Stimulated activated CD4-positive, alpha-beta T cell treated with anti-CD3 and anti-CD28 coated beads, Interleukin-1b, Interleukin-23, amount 100 ng/mL, for 4 hours (primary cell): ENCODE measurements at regions not wholly inside any gene's neighbourhood (a gene's known extent, or its start where the extent isn't known, plus 50 kb on each side); places are given as distances from the start of the nearest gene placed in this dataset.

Experiments used
- DNase-seq, 2 donors: peaks; one replicate each; pipeline ENCODE4 v3.0.0-alpha.2; 2020; ENCODE audit warnings: low read depth in 2 of 2

GRCh38 chr12:98401427-98401826, 114.0 kb upstream of the TMPO start:
- no peak for DNase-seq

- DNase-seq = no peak
Measured at GRCh38 chr12:98402091-98402490, 113.3 kb upstream of the TMPO start.

- DNase-seq = no peak
Measured at GRCh38 chr12:98402671-98403070, 112.7 kb upstream of the TMPO start.

GRCh38 chr12:98403385-98403784, 112.0 kb upstream of the TMPO start:
- DNase-seq = no peak

GRCh38 chr12:98403936-98404335, 111.5 kb upstream of the TMPO start:
- no peak for DNase-seq

- DNase-seq = no peak
Measured at GRCh38 chr12:98405805-98406366, 109.5 kb upstream of the TMPO start.

GRCh38 chr12:98406378-98406777, 109.0 kb upstream of the TMPO start:
- no peak for DNase-seq

GRCh38 chr12:98408681-98409080, 106.7 kb upstream of the TMPO start:
- DNase-seq = no peak

GRCh38 chr12:98409548-98409947, 105.8 kb upstream of the TMPO start:
- no peak for DNase-seq

GRCh38 chr12:98410356-98410755, 105.0 kb upstream of the TMPO start:
- DNase-seq = no peak

GRCh38 chr12:98416845-98417244, 98.5 kb upstream of the TMPO start:
- no peak for DNase-seq

- no peak for DNase-seq
Measured at GRCh38 chr12:98417266-98417665, 98.1 kb upstream of the TMPO start.

- DNase-seq = no peak
Measured at GRCh38 chr12:98418357-98419075, 96.9 kb upstream of the TMPO start.

GRCh38 chr12:98419081-98419794, 96.2 kb upstream of the TMPO start:
- no peak for DNase-seq

- no peak for DNase-seq
Measured at GRCh38 chr12:98419795-98420404, 95.5 kb upstream of the TMPO start.

- DNase-seq = no peak
Measured at GRCh38 chr12:98420461-98420860, 94.9 kb upstream of the TMPO start.

- DNase-seq = no peak
Measured at GRCh38 chr12:98421316-98421715, 94.1 kb upstream of the TMPO start.

- DNase-seq = no peak
Measured at GRCh38 chr12:98422359-98422758, 93.0 kb upstream of the TMPO start.

GRCh38 chr12:98422812-98423211, 92.6 kb upstream of the TMPO start:
- DNase-seq = no peak

GRCh38 chr12:98423963-98424362, 91.4 kb upstream of the TMPO start:
- DNase-seq = no peak

GRCh38 chr12:98424726-98425401, 90.5 kb upstream of the TMPO start:
- peak; percentile 17 to 27 for DNase-seq

- no peak for DNase-seq
Measured at GRCh38 chr12:98425859-98426258, 89.5 kb upstream of the TMPO start.
